ENCODE measurements at regions not wholly inside any gene's neighbourhood (a gene's known extent, or its start where the extent isn't known, plus 50 kb on each side); places are given as distances from the start of the nearest gene placed in this dataset.

DNA sequence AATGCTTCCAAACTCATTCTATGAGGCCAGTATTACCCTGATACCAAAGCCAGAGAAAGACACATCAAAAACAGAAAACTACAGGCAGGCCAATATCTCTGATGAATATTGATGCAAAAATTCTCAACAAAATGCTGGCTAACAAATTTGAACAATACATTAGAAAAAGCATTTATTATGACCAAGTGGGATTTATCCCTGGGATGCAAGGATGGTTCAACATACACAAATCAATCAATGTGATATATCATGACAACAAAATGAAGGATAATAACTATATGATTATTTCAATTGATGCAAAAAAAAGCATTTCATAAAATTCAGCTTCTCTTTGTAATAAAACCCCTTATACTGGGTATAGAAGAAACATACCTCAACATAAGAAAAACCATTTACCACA is 550.9 kb downstream of the ADCYAP1 start:
- ChIA-PET CTCF (no interaction called here), POLR2A (no interaction called here)
- H3K9me3 Mint-ChIP-seq (ENCODE audit: insufficient read depth): peaks cover 7% of the 10 kb centered on the region
- H3K4me3 Mint-ChIP-seq: no peak overlapping the region
- DNase-seq (no peak), ATAC-seq (no peak)
- no peaks in the 10 kb centered on the region for H3K36me3 Mint-ChIP-seq (ENCODE audit: low read depth)
- H3K27ac Mint-ChIP-seq: no peak overlapping the region
- no peaks in the 10 kb centered on the region for H3K27me3 Mint-ChIP-seq (ENCODE audit: low read depth)
- no peaks in the 10 kb centered on the region for H3K4me1 Mint-ChIP-seq (ENCODE audit: low read depth)

DNA sequence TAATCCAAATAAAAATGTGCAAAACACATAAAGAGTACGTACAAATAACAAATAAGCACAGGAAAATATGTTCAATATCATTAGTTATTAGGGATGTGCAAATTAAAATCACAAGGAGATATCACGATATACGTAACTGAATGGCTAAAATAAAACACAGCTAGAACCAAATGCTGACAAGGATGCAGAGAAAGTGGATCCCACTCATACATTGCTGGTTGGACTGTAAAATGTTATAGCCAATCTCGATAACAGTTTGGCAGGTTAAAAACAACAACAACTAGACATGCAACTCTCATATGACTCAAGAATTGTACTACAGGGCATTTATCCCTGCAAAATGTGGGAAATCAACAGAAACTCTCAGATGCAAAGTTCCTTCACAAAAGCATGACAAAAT is 553.9 kb downstream of the ADCYAP1 start:
- POLR2A ChIA-PET: no interaction called here
- Mint-ChIP-seq H3K9me3 (ENCODE audit: insufficient read depth) (peaks cover 12% of the 10 kb centered on the region), H3K27ac (no peak overlapping the region)

GRCh38 chr18:1463981-1464380 is 559.3 kb downstream of the ADCYAP1 start:
- POLR2A ChIA-PET: no interaction called here
- Mint-ChIP-seq H3K27me3 (ENCODE audit: low read depth) (no peaks in the 10 kb centered on the region), H3K9me3 (ENCODE audit: insufficient read depth) (peaks cover 8% of the 10 kb centered on the region), H3K4me3 (no peak overlapping the region), H3K36me3 (ENCODE audit: low read depth) (no peaks in the 10 kb centered on the region), H3K27ac (no peak overlapping the region), H3K4me1 (ENCODE audit: low read depth) (no peaks in the 10 kb centered on the region)
- CTCF ChIA-PET: no interaction called here
- DNase-seq (no peak), ATAC-seq (no peak)

More for the DNA sequence above, 553.9 kb downstream of the ADCYAP1 start:
- Mint-ChIP-seq H3K36me3 (ENCODE audit: low read depth) (no peaks in the 10 kb centered on the region), H3K4me1 (ENCODE audit: low read depth) (no peaks in the 10 kb centered on the region), H3K4me3 (no peak overlapping the region), H3K27me3 (ENCODE audit: low read depth) (no peaks in the 10 kb centered on the region)
- DNase-seq: no peak
- CTCF ChIA-PET: no interaction called here
- no peak for ATAC-seq

- ChIA-PET POLR2A (no interaction called here), CTCF (no interaction called here)
- no peaks in the 10 kb centered on the region for H3K27me3 Mint-ChIP-seq (ENCODE audit: low read depth)
- no peaks in the 10 kb centered on the region for H3K36me3 Mint-ChIP-seq (ENCODE audit: low read depth)
- DNase-seq (no peak), ATAC-seq (no peak)
- no peak overlapping the region for H3K27ac Mint-ChIP-seq
- no peak overlapping the region for H3K4me3 Mint-ChIP-seq
- H3K4me1 Mint-ChIP-seq (ENCODE audit: low read depth): no peaks in the 10 kb centered on the region
- peaks cover 8% of the 10 kb centered on the region for H3K9me3 Mint-ChIP-seq (ENCODE audit: insufficient read depth)
Observed at GRCh38 chr18:1464444-1465217, 560.0 kb downstream of the ADCYAP1 start.

- no peak overlapping the region for H3K27ac Mint-ChIP-seq
- no peaks in the 10 kb centered on the region for H3K36me3 Mint-ChIP-seq (ENCODE audit: low read depth)
- no peaks in the 10 kb centered on the region for H3K4me1 Mint-ChIP-seq (ENCODE audit: low read depth)
- no peak for DNase-seq
- ChIA-PET CTCF (no interaction called here), POLR2A (no interaction called here)
- H3K9me3 Mint-ChIP-seq (ENCODE audit: insufficient read depth): peaks cover under 1% of the 10 kb centered on the region
- no peaks in the 10 kb centered on the region for H3K27me3 Mint-ChIP-seq (ENCODE audit: low read depth)
- no peak overlapping the region for H3K4me3 Mint-ChIP-seq
- no peak for ATAC-seq
Observed at GRCh38 chr18:1466035-1466434, 561.4 kb downstream of the ADCYAP1 start.

- DNase-seq (no peak), ATAC-seq (no peak)
- CTCF ChIA-PET: no interaction called here
- Mint-ChIP-seq H3K9me3 (ENCODE audit: insufficient read depth) (no peaks in the 10 kb centered on the region), H3K36me3 (ENCODE audit: low read depth) (no peaks in the 10 kb centered on the region), H3K4me1 (ENCODE audit: low read depth) (no peaks in the 10 kb centered on the region), H3K27me3 (ENCODE audit: low read depth) (no peaks in the 10 kb centered on the region), H3K27ac (no peak overlapping the region), H3K4me3 (no peak overlapping the region)
- POLR2A ChIA-PET: no interaction called here
Observed at GRCh38 chr18:1467461-1467964, 562.8 kb downstream of the ADCYAP1 start.

GRCh38 chr18:1468550-1468949 is 563.9 kb downstream of the ADCYAP1 start:
- no peaks in the 10 kb centered on the region for H3K27me3 Mint-ChIP-seq (ENCODE audit: low read depth)
- H3K27ac Mint-ChIP-seq: no peak overlapping the region
- POLR2A ChIA-PET: no interaction called here
- CTCF ChIA-PET: no interaction called here
- H3K4me1 Mint-ChIP-seq (ENCODE audit: low read depth): no peaks in the 10 kb centered on the region
- DNase-seq: no peak
- H3K9me3 Mint-ChIP-seq (ENCODE audit: insufficient read depth): no peaks in the 10 kb centered on the region
- no peaks in the 10 kb centered on the region for H3K36me3 Mint-ChIP-seq (ENCODE audit: low read depth)
- no peak for ATAC-seq
- H3K4me3 Mint-ChIP-seq: no peak overlapping the region

GRCh38 chr18:1475867-1476266 is 571.2 kb downstream of the ADCYAP1 start:
- DNase-seq (no peak), ATAC-seq (no peak)
- H3K27ac Mint-ChIP-seq: no peak overlapping the region
- CTCF ChIA-PET: no interaction called here
- H3K4me1 Mint-ChIP-seq (ENCODE audit: low read depth): no peaks in the 10 kb centered on the region
- H3K9me3 Mint-ChIP-seq (ENCODE audit: insufficient read depth): no peaks in the 10 kb centered on the region
- no peaks in the 10 kb centered on the region for H3K27me3 Mint-ChIP-seq (ENCODE audit: low read depth)
- POLR2A ChIA-PET: no interaction called here
- no peaks in the 10 kb centered on the region for H3K36me3 Mint-ChIP-seq (ENCODE audit: low read depth)
- no peak overlapping the region for H3K4me3 Mint-ChIP-seq

GRCh38 chr18:1480309-1480708 is 575.6 kb downstream of the ADCYAP1 start:
- H3K36me3 Mint-ChIP-seq (ENCODE audit: low read depth): no peaks in the 10 kb centered on the region
- no peak overlapping the region for H3K4me3 Mint-ChIP-seq
- POLR2A ChIA-PET: no interaction called here

DNA sequence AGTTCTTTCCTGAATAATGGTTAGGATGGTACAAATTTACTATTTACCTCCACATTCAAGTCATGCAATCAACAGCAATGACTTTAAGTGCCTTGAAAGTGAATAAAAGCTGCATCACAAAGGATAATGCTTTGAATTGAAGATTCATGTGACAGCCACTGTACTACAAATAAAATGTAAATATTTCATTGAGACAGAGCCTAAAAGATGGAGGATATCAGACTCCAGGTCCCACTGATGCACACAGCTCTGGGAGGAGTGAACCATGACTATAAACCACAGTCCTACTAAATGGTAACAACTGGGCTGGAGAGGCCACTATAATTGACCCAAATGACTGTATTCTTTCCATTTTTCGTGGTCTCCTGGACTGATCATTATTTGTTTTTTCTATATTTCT is 576.9 kb downstream of the ADCYAP1 start:
- Mint-ChIP-seq H3K9me3 (ENCODE audit: insufficient read depth) (no peaks in the 10 kb centered on the region), H3K4me3 (no peak overlapping the region), H3K4me1 (ENCODE audit: low read depth) (no peaks in the 10 kb centered on the region), H3K27ac (no peak overlapping the region), H3K27me3 (ENCODE audit: low read depth) (no peaks in the 10 kb centered on the region), H3K36me3 (ENCODE audit: low read depth) (no peaks in the 10 kb centered on the region)
- ChIA-PET POLR2A (no interaction called here), CTCF (no interaction called here)
- ATAC-seq (no peak), DNase-seq (no peak)

More at GRCh38 chr18:1480309-1480708, 575.6 kb downstream of the ADCYAP1 start:
- Mint-ChIP-seq H3K4me1 (ENCODE audit: low read depth) (no peaks in the 10 kb centered on the region), H3K9me3 (ENCODE audit: insufficient read depth) (no peaks in the 10 kb centered on the region), H3K27ac (no peak overlapping the region), H3K27me3 (ENCODE audit: low read depth) (no peaks in the 10 kb centered on the region)
- DNase-seq (no peak), ATAC-seq (no peak)
- CTCF ChIA-PET: no interaction called here

- no peak for ATAC-seq
- no peak for DNase-seq
- Mint-ChIP-seq H3K27ac (no peak overlapping the region), H3K27me3 (ENCODE audit: low read depth) (no peaks in the 10 kb centered on the region), H3K36me3 (ENCODE audit: low read depth) (no peaks in the 10 kb centered on the region), H3K4me1 (ENCODE audit: low read depth) (no peaks in the 10 kb centered on the region), H3K9me3 (ENCODE audit: insufficient read depth) (no peaks in the 10 kb centered on the region), H3K4me3 (no peak overlapping the region)
- POLR2A ChIA-PET: no interaction called here
- CTCF ChIA-PET: no interaction called here
Observed at GRCh38 chr18:1483385-1483784, 578.7 kb downstream of the ADCYAP1 start.

DNA sequence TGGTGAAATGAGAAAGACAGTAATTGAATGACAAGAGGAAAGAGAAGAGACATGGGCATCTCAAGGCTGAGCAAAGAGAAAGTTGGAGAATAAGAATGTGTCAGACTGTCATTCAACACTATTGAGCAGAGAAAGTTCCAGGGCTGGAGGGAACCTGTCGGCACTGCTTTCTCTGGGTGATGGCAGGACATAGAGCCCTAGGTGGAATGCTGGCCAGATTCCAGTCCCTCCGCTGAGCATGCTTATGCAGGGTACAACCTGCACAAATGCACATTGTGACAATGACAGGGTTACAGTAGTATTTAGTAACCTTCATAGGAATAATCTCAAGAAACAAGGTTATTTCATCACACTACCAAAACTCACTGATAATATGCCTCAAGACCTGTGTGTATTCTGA is 582.8 kb downstream of the ADCYAP1 start:
- POLR2A ChIA-PET: no interaction called here
- ATAC-seq: no peak
- no peak for DNase-seq
- CTCF ChIA-PET: no interaction called here
- Mint-ChIP-seq H3K4me3 (no peak overlapping the region), H3K27me3 (ENCODE audit: low read depth) (no peaks in the 10 kb centered on the region), H3K4me1 (ENCODE audit: low read depth) (no peaks in the 10 kb centered on the region), H3K9me3 (ENCODE audit: insufficient read depth) (no peaks in the 10 kb centered on the region), H3K36me3 (ENCODE audit: low read depth) (no peaks in the 10 kb centered on the region), H3K27ac (no peak overlapping the region)

GRCh38 chr18:1488394-1488793 is 583.7 kb downstream of the ADCYAP1 start:
- CTCF ChIA-PET: no interaction called here
- no peak for ATAC-seq
- Mint-ChIP-seq H3K4me3 (no peak overlapping the region), H3K27ac (no peak overlapping the region), H3K36me3 (ENCODE audit: low read depth) (no peaks in the 10 kb centered on the region), H3K4me1 (ENCODE audit: low read depth) (no peaks in the 10 kb centered on the region), H3K27me3 (ENCODE audit: low read depth) (no peaks in the 10 kb centered on the region), H3K9me3 (ENCODE audit: insufficient read depth) (no peaks in the 10 kb centered on the region)
- no peak for DNase-seq
- POLR2A ChIA-PET: no interaction called here

Measured in activated CD8-positive, alpha-beta T cell treated with anti-CD3 and anti-CD28 coated beads, Interleukin-2, amount 10 ng/mL, durations not matched to agents 7 days and 5 days (primary cell).